ENCODE measurements at regions not wholly inside any gene's neighbourhood (a gene's known extent, or its start where the extent isn't known, plus 50 kb on each side); places are given as distances from the start of the nearest gene placed in this dataset.

DNA sequence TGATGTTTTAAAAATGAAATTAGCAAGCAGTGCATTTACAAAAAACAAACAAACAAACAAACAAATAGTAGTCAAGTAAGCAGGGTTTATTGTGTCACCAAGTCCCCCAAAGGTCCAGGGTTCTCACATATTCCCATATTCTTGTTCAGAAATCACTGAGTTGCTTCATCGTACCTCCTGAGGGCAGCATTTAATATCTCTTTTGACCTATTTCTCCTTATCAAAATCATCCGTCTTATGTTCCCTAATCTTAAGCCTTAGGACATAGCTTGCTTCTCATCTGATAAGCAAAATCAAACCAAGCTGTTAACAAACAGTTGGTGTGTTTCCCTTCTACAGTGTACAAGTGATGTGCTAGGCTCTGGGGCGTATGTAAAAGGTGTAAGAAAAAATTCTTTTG is 109.5 kb upstream of the MAN2A1 start:
- Histone ChIP-seq H3K27ac (ENCODE audit: extremely low read depth, low read depth, low read length) (no peak overlapping the region), H3K9me3 (ENCODE audit: control insufficient read depth, insufficient read depth, low read depth, low read length) (no peaks in the 10 kb centered on the region), H3K36me3 (ENCODE audit: control insufficient read depth in 2 of 2, insufficient read depth in 1 of 2, low read length in 2 of 2) (no peaks in the 10 kb centered on the region), H3K4me3 (ENCODE audit: low read depth, low read length) (no peak overlapping the region), H3K4me1 (ENCODE audit: control insufficient read depth, insufficient read depth, low read length) (no peaks in the 10 kb centered on the region)
- ChIA-PET CTCF (no interaction called here), POLR2A (no interaction called here)
- no peak for TF ChIP-seq BCL6B (tag by site-specific recombination; IDR thresholded peaks at IDR 0.05)
- TF ChIP-seq, protein P1, sequence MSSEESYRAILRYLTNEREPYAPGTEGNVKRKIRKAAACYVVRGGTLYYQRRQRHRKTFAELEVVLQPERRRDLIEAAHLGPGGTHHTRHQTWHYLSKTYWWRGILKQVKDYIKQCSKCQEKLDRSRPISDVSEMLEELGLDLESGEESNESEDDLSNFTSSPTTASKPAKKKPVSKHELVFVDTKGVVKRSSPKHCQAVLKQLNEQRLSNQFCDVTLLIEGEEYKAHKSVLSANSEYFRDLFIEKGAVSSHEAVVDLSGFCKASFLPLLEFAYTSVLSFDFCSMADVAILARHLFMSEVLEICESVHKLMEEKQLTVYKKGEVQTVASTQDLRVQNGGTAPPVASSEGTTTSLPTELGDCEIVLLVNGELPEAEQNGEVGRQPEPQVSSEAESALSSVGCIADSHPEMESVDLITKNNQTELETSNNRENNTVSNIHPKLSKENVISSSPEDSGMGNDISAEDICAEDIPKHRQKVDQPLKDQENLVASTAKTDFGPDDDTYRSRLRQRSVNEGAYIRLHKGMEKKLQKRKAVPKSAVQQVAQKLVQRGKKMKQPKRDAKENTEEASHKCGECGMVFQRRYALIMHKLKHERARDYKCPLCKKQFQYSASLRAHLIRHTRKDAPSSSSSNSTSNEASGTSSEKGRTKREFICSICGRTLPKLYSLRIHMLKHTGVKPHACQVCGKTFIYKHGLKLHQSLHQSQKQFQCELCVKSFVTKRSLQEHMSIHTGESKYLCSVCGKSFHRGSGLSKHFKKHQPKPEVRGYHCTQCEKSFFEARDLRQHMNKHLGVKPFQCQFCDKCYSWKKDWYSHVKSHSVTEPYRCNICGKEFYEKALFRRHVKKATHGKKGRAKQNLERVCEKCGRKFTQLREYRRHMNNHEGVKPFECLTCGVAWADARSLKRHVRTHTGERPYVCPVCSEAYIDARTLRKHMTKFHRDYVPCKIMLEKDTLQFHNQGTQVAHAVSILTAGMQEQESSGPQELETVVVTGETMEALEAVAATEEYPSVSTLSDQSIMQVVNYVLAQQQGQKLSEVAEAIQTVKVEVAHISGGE (tag by site-specific recombination; conservative IDR thresholded peaks at IDR 0.05; ENCODE audit: low read depth) = no peak
- no peak for TF ChIP-seq ZSCAN23 (tag by site-specific recombination; IDR thresholded peaks at IDR 0.05)
- no peak for TF ChIP-seq ZNF621 (tag by site-specific recombination; IDR thresholded peaks at IDR 0.05)
- no peak for TF ChIP-seq KLF8 (tag by site-specific recombination; IDR thresholded peaks at IDR 0.05)
- no peak for TF ChIP-seq ZNF843 (tag by site-specific recombination; IDR thresholded peaks at IDR 0.05)
- TF ChIP-seq ZNF785 (tag by site-specific recombination; IDR thresholded peaks at IDR 0.05) = no peak

GRCh38 chr5:109575506-109575905 is 114.2 kb upstream of the MAN2A1 start:
- CTCF ChIA-PET = no interaction called here

DNA sequence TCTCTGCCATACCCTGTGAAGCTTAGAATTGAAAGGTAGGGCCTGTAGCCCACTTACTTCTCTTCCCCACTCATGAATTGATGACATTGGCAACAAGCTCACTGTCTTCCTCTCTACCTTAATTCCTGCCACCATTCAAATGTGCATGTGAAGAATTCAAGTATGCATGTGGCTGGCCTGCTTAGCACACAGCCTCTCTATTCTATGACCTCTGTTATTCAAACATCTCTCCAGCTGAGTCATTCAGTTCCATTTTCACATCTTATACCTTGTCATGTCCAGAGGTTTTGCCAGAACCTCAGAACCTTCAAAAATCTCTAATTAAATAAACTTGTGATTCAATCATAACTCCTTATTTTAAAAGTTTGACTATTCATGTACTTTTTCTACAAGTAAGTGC is 114.7 kb upstream of the MAN2A1 start:
- Histone ChIP-seq H3K9me3 (ENCODE audit: control insufficient read depth, insufficient read depth, low read depth, low read length) (no peaks in the 10 kb centered on the region), H3K4me1 (ENCODE audit: control insufficient read depth, insufficient read depth, low read length) (no peaks in the 10 kb centered on the region), H3K36me3 (ENCODE audit: control insufficient read depth in 2 of 2, insufficient read depth in 1 of 2, low read length in 2 of 2) (no peaks in the 10 kb centered on the region), H3K4me3 (ENCODE audit: low read depth, low read length) (no peak overlapping the region), H3K27ac (ENCODE audit: extremely low read depth, low read depth, low read length) (no peak overlapping the region)
- ChIA-PET POLR2A (no interaction called here), CTCF (no interaction called here)
- TF ChIP-seq ZFP3 (tag by site-specific recombination; IDR thresholded peaks at IDR 0.05; ENCODE audit: low read depth) = no peak
- no peak for TF ChIP-seq ZNF664 (tag by site-specific recombination; IDR thresholded peaks at IDR 0.05)
- TF ChIP-seq ZNF221 (tag by site-specific recombination; IDR thresholded peaks at IDR 0.05; ENCODE audit: borderline replicate concordance) = no peak
- no peak for TF ChIP-seq INSM2 (tag by site-specific recombination; IDR thresholded peaks at IDR 0.05)
- TF ChIP-seq, protein P2, sequence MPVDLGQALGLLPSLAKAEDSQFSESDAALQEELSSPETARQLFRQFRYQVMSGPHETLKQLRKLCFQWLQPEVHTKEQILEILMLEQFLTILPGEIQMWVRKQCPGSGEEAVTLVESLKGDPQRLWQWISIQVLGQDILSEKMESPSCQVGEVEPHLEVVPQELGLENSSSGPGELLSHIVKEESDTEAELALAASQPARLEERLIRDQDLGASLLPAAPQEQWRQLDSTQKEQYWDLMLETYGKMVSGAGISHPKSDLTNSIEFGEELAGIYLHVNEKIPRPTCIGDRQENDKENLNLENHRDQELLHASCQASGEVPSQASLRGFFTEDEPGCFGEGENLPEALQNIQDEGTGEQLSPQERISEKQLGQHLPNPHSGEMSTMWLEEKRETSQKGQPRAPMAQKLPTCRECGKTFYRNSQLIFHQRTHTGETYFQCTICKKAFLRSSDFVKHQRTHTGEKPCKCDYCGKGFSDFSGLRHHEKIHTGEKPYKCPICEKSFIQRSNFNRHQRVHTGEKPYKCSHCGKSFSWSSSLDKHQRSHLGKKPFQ (tag by site-specific recombination; IDR thresholded peaks at IDR 0.05) = no peak
- TF ChIP-seq TCF7L2 (IDR thresholded peaks at IDR 0.05; ENCODE audit: borderline replicate concordance, low read depth, low read length) = no peak
- no peak for TF ChIP-seq ZFP69B (tag by site-specific recombination; IDR thresholded peaks at IDR 0.05)
- TF ChIP-seq, protein P3, sequence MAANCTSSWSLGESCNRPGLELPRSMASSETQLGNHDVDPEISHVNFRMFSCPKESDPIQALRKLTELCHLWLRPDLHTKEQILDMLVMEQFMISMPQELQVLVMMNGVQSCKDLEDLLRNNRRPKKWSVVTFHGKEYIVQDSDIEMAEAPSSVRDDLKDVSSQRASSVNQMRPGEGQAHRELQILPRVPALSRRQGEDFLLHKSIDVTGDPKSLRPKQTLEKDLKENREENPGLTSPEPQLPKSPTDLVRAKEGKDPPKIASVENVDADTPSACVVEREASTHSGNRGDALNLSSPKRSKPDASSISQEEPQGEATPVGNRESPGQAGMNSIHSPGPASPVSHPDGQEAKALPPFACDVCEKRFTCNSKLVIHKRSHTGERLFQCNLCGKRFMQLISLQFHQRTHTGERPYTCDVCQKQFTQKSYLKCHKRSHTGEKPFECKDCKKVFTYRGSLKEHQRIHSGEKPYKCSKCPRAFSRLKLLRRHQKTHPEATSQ (tag by site-specific recombination; IDR thresholded peaks at IDR 0.05) = no peak
- no peak for TF ChIP-seq ZBTB1 (tag by site-specific recombination; IDR thresholded peaks at IDR 0.05)
- no peak for TF ChIP-seq ZNF274 (IDR thresholded peaks at IDR 0.05; ENCODE audit: low read length)
- TF ChIP-seq ZNF274 (tag by site-specific recombination; IDR thresholded peaks at IDR 0.05; ENCODE audit: borderline replicate concordance) = no peak
- TF ChIP-seq ZNF626 (tag by site-specific recombination; IDR thresholded peaks at IDR 0.05) = no peak
- no peak for TF ChIP-seq ZNF350 (tag by site-specific recombination; IDR thresholded peaks at IDR 0.05)
- TF ChIP-seq ZNF23 (tag by site-specific recombination; IDR thresholded peaks at IDR 0.05; ENCODE audit: borderline replicate concordance) = no peak
- TF ChIP-seq ZSCAN30 (tag by site-specific recombination; IDR thresholded peaks at IDR 0.05) = no peak
- no peak for TF ChIP-seq ZBTB7A (tag by site-specific recombination; IDR thresholded peaks at IDR 0.05; ENCODE audit: low read depth)
- no peak for TF ChIP-seq ZNF10 (tag by site-specific recombination; IDR thresholded peaks at IDR 0.05)

More at GRCh38 chr5:109575506-109575905, 114.2 kb upstream of the MAN2A1 start:
- POLR2A ChIA-PET = no interaction called here
- Histone ChIP-seq H3K4me1 (ENCODE audit: control insufficient read depth, insufficient read depth, low read length) (no peaks in the 10 kb centered on the region), H3K4me3 (ENCODE audit: low read depth, low read length) (no peak overlapping the region), H3K36me3 (ENCODE audit: control insufficient read depth in 2 of 2, insufficient read depth in 1 of 2, low read length in 2 of 2) (no peaks in the 10 kb centered on the region), H3K9me3 (ENCODE audit: control insufficient read depth, insufficient read depth, low read depth, low read length) (no peaks in the 10 kb centered on the region), H3K27ac (ENCODE audit: extremely low read depth, low read depth, low read length) (no peak overlapping the region)
- TF ChIP-seq ZNF266 (tag by site-specific recombination; IDR thresholded peaks at IDR 0.05; ENCODE audit: low read depth) (no peak), ZNF404 (tag by site-specific recombination; IDR thresholded peaks at IDR 0.05) (no peak)
